Glutamatergic neuron (in vitro differentiated cells): ENCODE measurements at regions not wholly inside any gene's neighbourhood (a gene's known extent, or its start where the extent isn't known, plus 50 kb on each side); places are given as distances from the start of the nearest gene placed in this dataset.

Source experiments
- DNase-seq: peaks from one replicate; pipeline ENCODE4 v3.0.0; 2022
- H3K27ac Mint-ChIP-seq: one replicate; pipeline ENCODE4 v1.8.0; 2020; ENCODE audit warnings: mild to moderate bottlenecking, mixed read lengths, inconsistent platforms; ENCODE audit not compliant: unreplicated experiment
- H3K27me3 Mint-ChIP-seq: one replicate; pipeline ENCODE4 v1.8.0; 2020; ENCODE audit warnings: mild to moderate bottlenecking, moderate library complexity, mixed read lengths, inconsistent platforms; ENCODE audit not compliant: unreplicated experiment
- H3K36me3 Mint-ChIP-seq: one replicate; pipeline ENCODE4 v1.8.0; 2020; ENCODE audit warnings: mild to moderate bottlenecking, mixed read lengths, inconsistent platforms; ENCODE audit not compliant: unreplicated experiment
- H3K4me1 Mint-ChIP-seq: one replicate; pipeline ENCODE4 v1.8.0; 2020; ENCODE audit warnings: mild to moderate bottlenecking, low read depth, mixed read lengths, inconsistent platforms; ENCODE audit not compliant: unreplicated experiment
- H3K4me3 Mint-ChIP-seq: one replicate; pipeline ENCODE4 v1.8.0; 2020; ENCODE audit warnings: mild to moderate bottlenecking, mixed read lengths, inconsistent platforms; ENCODE audit not compliant: unreplicated experiment
- H3K9me3 Mint-ChIP-seq: one replicate; pipeline ENCODE4 v1.8.0; 2020; ENCODE audit warnings: mild to moderate bottlenecking, moderate library complexity, mixed read lengths, inconsistent platforms; ENCODE audit not compliant: unreplicated experiment
- TF ChIP-seq, protein P1 (sequence below): fragments of 200-600 bp; sonication (generic); IDR thresholded peaks from one replicate; pipeline ENCODE4 v1.5.0; 2021; ENCODE audit not compliant: partially characterized antibody, unreplicated experiment

DNA sequence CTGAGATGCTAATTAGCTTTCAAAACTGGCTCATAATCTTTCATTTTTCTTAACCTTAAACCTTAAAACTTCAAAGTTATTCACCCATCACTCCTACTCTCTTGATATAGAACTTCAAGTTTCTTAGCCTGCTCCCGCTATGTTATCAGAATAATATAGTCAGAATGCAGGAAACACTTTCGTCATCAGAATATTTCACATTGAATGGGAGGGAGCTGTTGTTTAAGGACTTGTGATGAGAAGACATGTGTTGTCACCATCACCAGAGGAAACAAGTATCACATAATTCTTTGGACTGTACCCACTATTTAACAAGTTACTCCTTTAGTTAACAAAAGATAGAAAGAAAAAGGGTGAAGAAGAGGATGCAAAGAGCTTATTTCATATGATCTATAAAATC, 65.0 kb upstream of the FNDC3A start:
- peaks cover 5% of the 10 kb centered on the region for H3K36me3 Mint-ChIP-seq
- TF ChIP-seq, protein P1, sequence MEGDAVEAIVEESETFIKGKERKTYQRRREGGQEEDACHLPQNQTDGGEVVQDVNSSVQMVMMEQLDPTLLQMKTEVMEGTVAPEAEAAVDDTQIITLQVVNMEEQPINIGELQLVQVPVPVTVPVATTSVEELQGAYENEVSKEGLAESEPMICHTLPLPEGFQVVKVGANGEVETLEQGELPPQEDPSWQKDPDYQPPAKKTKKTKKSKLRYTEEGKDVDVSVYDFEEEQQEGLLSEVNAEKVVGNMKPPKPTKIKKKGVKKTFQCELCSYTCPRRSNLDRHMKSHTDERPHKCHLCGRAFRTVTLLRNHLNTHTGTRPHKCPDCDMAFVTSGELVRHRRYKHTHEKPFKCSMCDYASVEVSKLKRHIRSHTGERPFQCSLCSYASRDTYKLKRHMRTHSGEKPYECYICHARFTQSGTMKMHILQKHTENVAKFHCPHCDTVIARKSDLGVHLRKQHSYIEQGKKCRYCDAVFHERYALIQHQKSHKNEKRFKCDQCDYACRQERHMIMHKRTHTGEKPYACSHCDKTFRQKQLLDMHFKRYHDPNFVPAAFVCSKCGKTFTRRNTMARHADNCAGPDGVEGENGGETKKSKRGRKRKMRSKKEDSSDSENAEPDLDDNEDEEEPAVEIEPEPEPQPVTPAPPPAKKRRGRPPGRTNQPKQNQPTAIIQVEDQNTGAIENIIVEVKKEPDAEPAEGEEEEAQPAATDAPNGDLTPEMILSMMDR: no peak
- no peaks in the 10 kb centered on the region for H3K9me3 Mint-ChIP-seq
- no peak overlapping the region for H3K27ac Mint-ChIP-seq
- no peaks in the 10 kb centered on the region for H3K4me1 Mint-ChIP-seq
- H3K27me3 Mint-ChIP-seq: no peaks in the 10 kb centered on the region
- no peak for DNase-seq
- no peak overlapping the region for H3K4me3 Mint-ChIP-seq

DNA sequence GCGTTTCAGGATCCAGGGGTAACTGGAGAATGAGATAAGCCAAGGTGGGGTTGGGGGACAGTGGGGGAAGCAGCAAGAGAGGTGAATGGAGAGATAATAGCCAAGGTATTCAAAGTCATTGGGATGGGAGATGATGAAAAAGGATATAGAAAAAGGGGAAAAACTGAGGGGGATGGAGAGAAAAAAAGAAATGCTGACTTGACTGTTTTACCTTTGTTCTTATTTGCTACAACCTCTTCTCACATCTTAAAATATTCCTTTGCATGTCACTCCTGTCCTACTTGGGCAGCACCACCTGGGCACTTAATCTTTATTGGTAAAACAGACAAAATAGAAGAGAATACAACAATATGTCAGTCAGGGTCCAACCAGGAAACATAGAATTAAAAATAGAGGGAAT, 56.0 kb upstream of the FNDC3A start:
- Mint-ChIP-seq H3K9me3 (peaks cover 2% of the 10 kb centered on the region), H3K4me1 (no peaks in the 10 kb centered on the region), H3K36me3 (peaks cover 4% of the 10 kb centered on the region), H3K4me3 (no peak overlapping the region), H3K27me3 (no peaks in the 10 kb centered on the region), H3K27ac (no peak overlapping the region)
- TF ChIP-seq, protein P1: no peak
- DNase-seq: no peak

- TF ChIP-seq, protein P1: no peak
- Mint-ChIP-seq H3K27me3 (no peaks in the 10 kb centered on the region), H3K4me1 (no peaks in the 10 kb centered on the region), H3K9me3 (peaks cover 2% of the 10 kb centered on the region), H3K27ac (no peak overlapping the region), H3K36me3 (peaks cover 4% of the 10 kb centered on the region), H3K4me3 (no peak overlapping the region)
- DNase-seq: no peak
Measured at GRCh38 chr13:48920730-48921129, 55.0 kb upstream of the FNDC3A start.

GRCh38 chr13:48923376-48923775, 52.3 kb upstream of the FNDC3A start:
- Mint-ChIP-seq H3K27ac (no peak overlapping the region), H3K27me3 (no peaks in the 10 kb centered on the region), H3K4me1 (no peaks in the 10 kb centered on the region), H3K9me3 (no peaks in the 10 kb centered on the region), H3K36me3 (peaks cover 4% of the 10 kb centered on the region), H3K4me3 (no peak overlapping the region)
- no peak for DNase-seq
- TF ChIP-seq, protein P1: no peak

- H3K4me3 Mint-ChIP-seq: no peak overlapping the region
- H3K27me3 Mint-ChIP-seq: no peaks in the 10 kb centered on the region
- no peaks in the 10 kb centered on the region for H3K4me1 Mint-ChIP-seq
- no peaks in the 10 kb centered on the region for H3K9me3 Mint-ChIP-seq
- TF ChIP-seq, protein P1: no peak
- H3K27ac Mint-ChIP-seq: no peak overlapping the region
- DNase-seq: no peak
- peaks cover 4% of the 10 kb centered on the region for H3K36me3 Mint-ChIP-seq
Measured at GRCh38 chr13:48925001-48925400, 50.7 kb upstream of the FNDC3A start.
